Endothelial cell (in vitro differentiated cells): ENCODE measurements at regions not wholly inside any gene's neighbourhood (a gene's known extent, or its start where the extent isn't known, plus 50 kb on each side); places are given as distances from the start of the nearest gene placed in this dataset.

Experiments
- DNase-seq: peaks from one replicate; pipeline ENCODE4 v3.0.0; 2021; ENCODE audit warnings: low spot score
- H3K27ac Mint-ChIP-seq: one replicate; pipeline ENCODE4 v1.8.0; 2021; ENCODE audit warnings: mixed read lengths, inconsistent platforms; ENCODE audit not compliant: unreplicated experiment
- H3K27me3 Mint-ChIP-seq: one replicate; pipeline ENCODE4 v1.8.0; 2021; ENCODE audit warnings: mild to moderate bottlenecking, moderate library complexity, mixed read lengths, inconsistent platforms; ENCODE audit not compliant: unreplicated experiment
- H3K36me3 Mint-ChIP-seq: one replicate; pipeline ENCODE4 v1.8.0; 2021; ENCODE audit warnings: mild to moderate bottlenecking, low read depth, mixed read lengths, inconsistent platforms; ENCODE audit not compliant: unreplicated experiment
- H3K4me1 Mint-ChIP-seq: one replicate; pipeline ENCODE4 v1.8.0; 2021; ENCODE audit warnings: mild to moderate bottlenecking, mixed read lengths, inconsistent platforms; ENCODE audit not compliant: unreplicated experiment
- H3K4me3 Mint-ChIP-seq: one replicate; pipeline ENCODE4 v1.8.0; 2021; ENCODE audit warnings: mild to moderate bottlenecking, mixed read lengths, inconsistent platforms; ENCODE audit not compliant: unreplicated experiment
- H3K9me3 Mint-ChIP-seq: one replicate; pipeline ENCODE4 v1.8.0; 2021; ENCODE audit warnings: mixed read lengths, inconsistent platforms; ENCODE audit not compliant: unreplicated experiment
- CTCF ChIP-seq: fragments of 200-600 bp; sonication (generic); IDR thresholded peaks from one replicate; pipeline ENCODE4 v1.5.0; 2021; ENCODE audit warnings: antibody characterized with exemption; ENCODE audit not compliant: unreplicated experiment

DNA sequence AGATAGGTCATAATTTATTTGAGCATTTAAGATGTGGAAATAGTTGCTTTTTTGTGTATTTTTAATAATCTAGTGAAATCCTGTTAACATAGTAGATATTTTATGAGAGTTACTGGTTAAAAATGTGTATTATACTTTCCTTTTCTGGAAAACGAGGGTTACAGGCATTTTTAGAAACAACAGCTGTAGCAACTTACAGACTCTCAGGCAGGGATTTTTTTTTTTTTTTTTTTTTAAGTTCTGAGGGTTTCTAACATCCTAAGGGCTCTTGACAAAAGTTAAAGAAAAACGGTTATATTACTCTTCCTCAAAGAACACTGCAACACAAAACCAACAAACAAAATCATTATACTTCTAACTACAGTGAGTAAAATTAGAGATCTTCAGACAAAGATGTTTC, 205.9 kb downstream of the ACKR3 start:
- no peak for DNase-seq
- Mint-ChIP-seq H3K27me3 (peaks cover 4% of the 10 kb centered on the region), H3K36me3 (no peaks in the 10 kb centered on the region), H3K4me3 (no peak overlapping the region), H3K9me3 (no peaks in the 10 kb centered on the region), H3K27ac (no peak overlapping the region), H3K4me1 (peaks cover 9% of the 10 kb centered on the region)
- no peak for TF ChIP-seq CTCF

GRCh38 chr2:236776206-236776605, 206.6 kb downstream of the ACKR3 start:
- Mint-ChIP-seq H3K27ac (no peak overlapping the region), H3K36me3 (no peaks in the 10 kb centered on the region), H3K4me3 (no peak overlapping the region), H3K4me1 (peaks cover 9% of the 10 kb centered on the region), H3K9me3 (no peaks in the 10 kb centered on the region), H3K27me3 (peaks cover 4% of the 10 kb centered on the region)
- no peak for TF ChIP-seq CTCF
- DNase-seq, result no peak

DNA sequence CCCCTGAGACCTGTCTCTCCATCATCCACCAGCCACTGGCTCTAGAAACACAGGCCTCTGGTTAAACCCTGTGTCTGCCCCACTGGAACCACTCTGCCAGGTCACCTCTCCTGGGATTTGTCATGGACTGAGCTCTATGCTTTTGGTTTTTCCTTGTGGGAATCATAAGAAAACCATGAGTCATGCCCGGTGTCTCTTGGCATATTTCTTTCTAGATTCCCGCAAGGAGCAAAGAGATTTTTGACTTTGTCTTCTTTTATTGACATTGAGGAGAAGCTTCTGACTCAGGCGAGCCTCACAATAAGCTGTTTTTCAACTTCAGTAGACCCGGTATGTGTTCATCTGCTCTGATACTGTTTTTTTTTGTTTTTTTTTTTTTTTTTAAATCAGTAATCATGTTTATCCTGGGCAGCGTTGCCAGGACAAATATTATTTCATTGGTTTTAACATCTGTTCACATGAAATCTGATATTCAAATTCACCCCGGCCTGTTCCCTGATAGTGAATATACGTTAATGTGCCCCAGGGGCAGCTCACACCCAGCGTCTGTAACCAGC, 207.1 kb downstream of the ACKR3 start:
- Mint-ChIP-seq H3K4me1 (peaks cover 8% of the 10 kb centered on the region), H3K36me3 (no peaks in the 10 kb centered on the region), H3K4me3 (no peak overlapping the region), H3K27ac (no peak overlapping the region), H3K27me3 (peaks cover 7% of the 10 kb centered on the region), H3K9me3 (no peaks in the 10 kb centered on the region)
- no peak for DNase-seq
- no peak for TF ChIP-seq CTCF

DNA sequence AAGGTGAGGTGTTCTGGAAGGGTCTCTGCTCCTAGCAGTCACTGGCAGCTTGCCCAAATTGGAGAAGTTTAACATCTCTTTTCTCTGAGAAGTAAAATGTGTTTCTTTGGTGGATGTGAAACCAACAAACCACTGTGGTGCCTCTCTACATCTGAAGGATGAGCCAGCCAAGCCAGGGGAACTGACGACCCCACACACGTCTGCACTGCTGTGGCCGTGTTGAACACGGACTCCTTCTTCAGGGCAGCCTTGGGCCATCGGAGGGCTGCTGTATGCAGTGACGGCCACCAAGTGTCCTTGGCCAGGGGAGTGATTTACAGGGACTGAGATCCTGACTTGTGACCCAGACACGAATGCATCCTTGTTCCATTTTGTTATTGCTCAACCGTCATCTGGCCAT, 207.8 kb downstream of the ACKR3 start:
- DNase-seq, result no peak
- H3K36me3 Mint-ChIP-seq, result no peaks in the 10 kb centered on the region
- no peaks in the 10 kb centered on the region for H3K9me3 Mint-ChIP-seq
- no peak overlapping the region for H3K4me3 Mint-ChIP-seq
- peaks cover 2% of the 10 kb centered on the region for H3K4me1 Mint-ChIP-seq
- peaks cover 7% of the 10 kb centered on the region for H3K27me3 Mint-ChIP-seq
- H3K27ac Mint-ChIP-seq, result no peak overlapping the region
- TF ChIP-seq CTCF, result no peak

- H3K36me3 Mint-ChIP-seq, result peaks cover 4% of the 10 kb centered on the region
- no peaks in the 10 kb centered on the region for H3K4me1 Mint-ChIP-seq
- TF ChIP-seq CTCF, result no peak
- no peak for DNase-seq
- H3K4me3 Mint-ChIP-seq, result no peak overlapping the region
- H3K27ac Mint-ChIP-seq, result no peak overlapping the region
- no peaks in the 10 kb centered on the region for H3K9me3 Mint-ChIP-seq
- H3K27me3 Mint-ChIP-seq, result peaks cover 3% of the 10 kb centered on the region
These were observed 212.6 kb downstream of the ACKR3 start for GRCh38 chr2:236781933-236782816.
